GM12873 (cell line): ENCODE measurements at regions not wholly inside any gene's neighbourhood (a gene's known extent, or its start where the extent isn't known, plus 50 kb on each side); places are given as distances from the start of the nearest gene placed in this dataset.

Experiments used
- CTCF ChIP-seq: IDR thresholded peaks from 2 replicates; pipeline ENCODE4 v1.5.1; 2012; ENCODE audit warnings: low read depth, mild to moderate bottlenecking, moderate library complexity, low read length, control low read depth; ENCODE audit not compliant: insufficient read depth; ENCODE audit errors: missing control alignments

- TF ChIP-seq CTCF, result no peak
These were observed 382.9 kb downstream of the TMEM121 start for GRCh38 chr14:105909046-105909827.

- no peak for TF ChIP-seq CTCF
These were observed 384.0 kb downstream of the TMEM121 start for GRCh38 chr14:105910426-105910825.

- TF ChIP-seq CTCF, result no peak
These were observed 384.8 kb downstream of the TMEM121 start for GRCh38 chr14:105911006-105911847.

- no peak for TF ChIP-seq CTCF
These were observed 386.3 kb downstream of the TMEM121 start for GRCh38 chr14:105912641-105913180.

GRCh38 chr14:105913221-105913620 is 386.8 kb downstream of the TMEM121 start:
- no peak for TF ChIP-seq CTCF

- TF ChIP-seq CTCF, result no peak
These were observed 387.5 kb downstream of the TMEM121 start for GRCh38 chr14:105913861-105914260.
